ENCODE measurements at regions not wholly inside any gene's neighbourhood (a gene's known extent, or its start where the extent isn't known, plus 50 kb on each side); places are given as distances from the start of the nearest gene placed in this dataset.
"Not testable (repeated sequence)": the region's sequence is repeated elsewhere in the genome, so short reads cannot be mapped to it uniquely, and the experiment has no call there.

GRCh38 chr3:146732325-146732724 lies 127.2 kb upstream of the PLSCR5 start:
- no peak for DNase-seq

- DNase-seq: no peak
Observed at GRCh38 chr3:146715170-146715569, 110.0 kb upstream of the PLSCR5 start.

GRCh38 chr3:146712806-146713205 lies 107.7 kb upstream of the PLSCR5 start:
- DNase-seq: no peak

- no peak for DNase-seq
Observed at GRCh38 chr3:146709969-146710368, 104.8 kb upstream of the PLSCR5 start.

GRCh38 chr3:146705225-146705624 lies 100.1 kb upstream of the PLSCR5 start:
- no peak for DNase-seq

- DNase-seq: no peak
Observed at GRCh38 chr3:146702237-146702636, 97.1 kb upstream of the PLSCR5 start.

GRCh38 chr3:146701246-146701645 lies 96.1 kb upstream of the PLSCR5 start:
- peak in 1 of 2 experiments; percentile 11 for DNase-seq

GRCh38 chr3:146700025-146700424 lies 94.9 kb upstream of the PLSCR5 start:
- not testable (repeated sequence) for DNase-seq

- no peak for DNase-seq
Observed at GRCh38 chr3:146692254-146692653, 87.1 kb upstream of the PLSCR5 start.

- DNase-seq: no peak
Observed at GRCh38 chr3:146685050-146685814, 80.1 kb upstream of the PLSCR5 start.

- peak in 1 of 2 experiments; percentile 75 for DNase-seq
Observed at GRCh38 chr3:146682171-146682570, 77.0 kb upstream of the PLSCR5 start.

- DNase-seq: peak; percentile 5 to 38
Observed at GRCh38 chr3:146680617-146681016, 75.5 kb upstream of the PLSCR5 start.

- no peak for DNase-seq
Observed at GRCh38 chr3:146679995-146680394, 74.8 kb upstream of the PLSCR5 start.

GRCh38 chr3:146679191-146679590 lies 74.0 kb upstream of the PLSCR5 start:
- DNase-seq: no peak

GRCh38 chr3:146672941-146673340 lies 67.8 kb upstream of the PLSCR5 start:
- no peak for DNase-seq

GRCh38 chr3:146664403-146664802 lies 59.3 kb upstream of the PLSCR5 start:
- no peak for DNase-seq

- no peak for DNase-seq
Observed at GRCh38 chr3:146658841-146659240, 53.7 kb upstream of the PLSCR5 start.

GRCh38 chr3:146655333-146655996 lies 50.3 kb upstream of the PLSCR5 start:
- no peak for DNase-seq

All from NCI-H524 (cell line).